Thoracic aorta (tissue), 2 donors: ENCODE measurements at regions not wholly inside any gene's neighbourhood (a gene's known extent, or its start where the extent isn't known, plus 50 kb on each side); places are given as distances from the start of the nearest gene placed in this dataset.

ENCODE experiments used
- ATAC-seq: fragments of 150-250 bp; one replicate; pipeline ENCODE4 v1.8.0; 2017; ENCODE audit warnings: low read depth; ENCODE audit not compliant: insufficient number of reproducible peaks, low FRiP score
- DNase-seq: peaks from one replicate; pipeline ENCODE4 v3.0.0-alpha.2; 2020; ENCODE audit warnings: low spot score
- H3K27ac ChIP-seq, 2 donors: fragments of 200-600 bp; sonication (generic); 1 replicate in 1 of 2; 2 replicates in 1 of 2; pipeline ENCODE4 v1.5.1; 2016; ENCODE audit warnings: mild to moderate bottlenecking in 2 of 2, moderate library complexity in 2 of 2
- H3K27me3 ChIP-seq: fragments of 200-600 bp; sonication (generic); replicated peaks from 2 replicates; pipeline ENCODE4 v1.6.0; 2016; ENCODE audit warnings: mild to moderate bottlenecking; ENCODE audit not compliant: insufficient read depth
- H3K36me3 ChIP-seq: fragments of 200-600 bp; sonication (generic); one replicate; pipeline ENCODE4 v1.5.1; 2016
- H3K4me1 ChIP-seq, 2 donors: fragments of 200-600 bp; sonication (generic); 1 replicate in 1 of 2; 2 replicates in 1 of 2; pipeline versions ENCODE4 v1.5.1 to v1.6.0; 2016; ENCODE audit warnings: low read depth in 2 of 2, mild to moderate bottlenecking in 1 of 2; ENCODE audit not compliant: control insufficient read depth in 1 of 2
- H3K4me3 ChIP-seq: fragments of 200-600 bp; sonication (generic); 2 replicates; pipeline ENCODE4 v1.5.1; 2016; ENCODE audit warnings: mild to moderate bottlenecking
- H3K9me3 ChIP-seq: fragments of 200-600 bp; sonication (generic); 2 replicates; pipeline ENCODE4 v1.5.1; 2016
- CTCF ChIP-seq: fragments of 200-600 bp; sonication (generic); IDR thresholded peaks from one replicate; pipeline ENCODE4 v1.5.1; 2019; ENCODE audit warnings: antibody characterized with exemption

GRCh38 chr11:95453616-95454171 lies 222.7 kb upstream of the SESN3 start:
- ATAC-seq (peak; percentile 40), DNase-seq (peak; percentile 33)
- Histone ChIP-seq H3K27ac (peak overlapping the region; percentile 62 to 79), H3K36me3 (no peaks in the 10 kb centered on the region), H3K4me1 (peaks cover 9 to 30% of the 10 kb centered on the region in 2 donors), H3K27me3 (no peaks in the 10 kb centered on the region), H3K4me3 (no peak overlapping the region), H3K9me3 (no peaks in the 10 kb centered on the region)
- TF ChIP-seq CTCF, result no peak

DNA sequence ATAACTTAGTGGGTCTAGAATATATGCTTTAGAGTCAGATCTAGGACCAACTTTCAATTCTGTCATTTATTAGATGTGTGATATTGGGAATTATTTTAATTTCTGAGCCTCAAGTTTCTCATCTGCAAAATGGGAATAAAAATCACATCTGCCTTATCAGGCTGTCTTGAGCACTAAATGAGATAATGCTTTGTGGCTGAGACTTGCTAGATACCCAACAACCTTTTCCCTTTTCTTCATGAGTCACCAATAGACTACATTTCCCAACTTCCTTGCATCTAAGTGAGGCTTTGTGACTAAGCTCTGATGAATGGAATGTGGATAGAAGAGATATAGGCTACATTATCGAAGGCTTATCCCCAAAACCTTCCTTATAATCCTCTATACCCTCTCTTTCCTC lies 220.7 kb upstream of the SESN3 start:
- ATAC-seq (no peak), DNase-seq (no peak)
- no peak overlapping the region for H3K4me3 ChIP-seq
- H3K27me3 ChIP-seq, result no peaks in the 10 kb centered on the region
- no peak overlapping the region for H3K27ac ChIP-seq
- peaks cover 9 to 29% of the 10 kb centered on the region in 2 donors for H3K4me1 ChIP-seq
- no peaks in the 10 kb centered on the region for H3K36me3 ChIP-seq
- H3K9me3 ChIP-seq, result no peaks in the 10 kb centered on the region
- no peak for TF ChIP-seq CTCF

DNA sequence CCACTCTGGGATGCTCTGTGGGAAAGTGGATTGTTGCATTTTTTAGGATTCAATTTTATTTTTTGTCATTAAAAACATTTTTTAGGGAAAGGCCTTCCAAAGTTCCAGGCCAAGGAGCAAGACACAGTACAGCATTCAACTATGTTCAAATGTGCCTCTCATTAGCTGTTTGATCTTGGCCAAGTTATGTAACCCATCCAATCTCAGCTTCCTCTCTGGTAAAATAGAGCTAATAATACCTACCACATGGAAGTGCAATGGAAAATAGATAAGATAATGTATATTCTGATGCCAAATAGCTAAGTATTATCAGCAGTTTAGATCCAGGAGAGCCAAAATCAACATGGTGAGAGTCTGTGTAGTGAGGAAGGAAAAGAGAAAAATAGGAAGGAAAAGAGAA lies 220.3 kb upstream of the SESN3 start:
- no peak for TF ChIP-seq CTCF
- no peak for ATAC-seq
- Histone ChIP-seq H3K4me1 (peaks cover 9 to 29% of the 10 kb centered on the region in 2 donors), H3K4me3 (no peak overlapping the region), H3K27ac (no peak overlapping the region), H3K36me3 (no peaks in the 10 kb centered on the region), H3K9me3 (no peaks in the 10 kb centered on the region), H3K27me3 (no peaks in the 10 kb centered on the region)
- DNase-seq, result no peak

DNA sequence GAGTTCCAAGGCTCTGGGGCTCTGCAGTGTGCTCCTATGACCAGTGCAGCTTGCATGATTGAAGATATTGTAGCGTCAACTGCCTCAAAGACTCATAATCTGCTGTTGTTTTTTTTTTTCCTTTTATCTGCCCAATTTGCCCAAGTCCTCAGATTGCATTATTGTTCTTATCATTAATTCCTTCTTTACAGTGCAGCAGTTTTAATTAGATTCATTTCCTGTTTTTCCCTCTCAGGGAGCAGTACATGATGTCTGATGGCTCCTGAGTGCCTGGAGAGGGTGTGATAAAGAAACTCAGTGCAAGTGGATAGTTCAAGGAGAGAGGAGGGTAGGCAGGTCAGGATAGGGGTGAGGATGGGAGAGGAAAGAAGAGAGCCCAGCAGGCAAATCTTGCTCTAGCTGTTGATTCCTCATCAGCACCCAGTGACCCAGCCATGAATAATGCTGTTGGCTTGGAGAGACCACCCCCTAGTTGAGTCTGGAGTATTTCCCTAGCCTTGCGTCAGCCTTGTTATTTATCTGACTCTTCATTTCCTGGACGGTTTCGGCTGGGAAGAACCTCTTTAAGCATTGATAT lies 219.6 kb upstream of the SESN3 start:
- no peak overlapping the region for H3K4me3 ChIP-seq
- DNase-seq (no peak), ATAC-seq (no peak)
- no peaks in the 10 kb centered on the region for H3K9me3 ChIP-seq
- peaks cover 9 to 29% of the 10 kb centered on the region in 2 donors for H3K4me1 ChIP-seq
- no peak for TF ChIP-seq CTCF
- H3K36me3 ChIP-seq, result no peaks in the 10 kb centered on the region
- H3K27ac ChIP-seq, result no peak overlapping the region
- H3K27me3 ChIP-seq, result no peaks in the 10 kb centered on the region

DNA sequence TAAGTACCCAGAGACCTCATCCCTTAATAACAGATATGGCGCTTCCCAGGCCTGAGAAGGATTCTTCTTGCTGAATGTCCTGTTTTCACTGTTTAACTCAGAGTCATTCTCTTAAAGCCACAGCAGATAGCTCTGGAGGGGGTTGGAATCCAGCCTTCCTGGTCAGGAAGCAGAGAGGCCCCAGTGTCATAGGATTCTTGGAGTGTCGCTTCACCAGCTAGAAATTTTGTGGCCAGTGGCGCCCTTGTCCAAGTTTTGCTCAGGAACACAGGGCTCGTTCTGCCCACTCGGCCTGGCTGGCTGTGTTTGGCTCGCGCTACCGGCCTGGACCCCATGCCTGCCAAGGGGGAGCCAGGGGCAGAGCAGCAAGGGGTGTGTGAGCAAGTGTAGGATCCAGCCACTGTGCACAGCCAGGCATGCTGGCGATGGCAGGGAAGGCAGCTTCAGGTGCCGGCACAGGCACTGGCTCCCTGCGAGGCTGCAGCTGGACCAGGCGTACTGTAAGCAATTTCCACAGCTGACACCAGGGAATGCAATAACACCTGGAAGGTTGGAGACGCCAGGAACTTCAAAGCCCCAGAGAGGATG lies 214.8 kb upstream of the SESN3 start:
- no peak for DNase-seq
- Histone ChIP-seq H3K4me3 (no peak overlapping the region), H3K36me3 (no peaks in the 10 kb centered on the region), H3K4me1 (peaks cover 0 to under 1% of the 10 kb centered on the region in 2 donors), H3K9me3 (no peaks in the 10 kb centered on the region), H3K27ac (no peak overlapping the region), H3K27me3 (no peaks in the 10 kb centered on the region)
- TF ChIP-seq CTCF, result no peak
- ATAC-seq, result no peak
